HG02763 (cell line): ENCODE measurements at regions not wholly inside any gene's neighbourhood (a gene's known extent, or its start where the extent isn't known, plus 50 kb on each side); places are given as distances from the start of the nearest gene placed in this dataset.

Experiments used
- ATAC-seq: cut with Tn5 transposase; IDR thresholded peaks from one replicate; pipeline ENCODE4 v1.9.1; 2021; ENCODE audit warnings: mild to moderate bottlenecking, moderate library complexity; ENCODE audit not compliant: unreplicated experiment

DNA sequence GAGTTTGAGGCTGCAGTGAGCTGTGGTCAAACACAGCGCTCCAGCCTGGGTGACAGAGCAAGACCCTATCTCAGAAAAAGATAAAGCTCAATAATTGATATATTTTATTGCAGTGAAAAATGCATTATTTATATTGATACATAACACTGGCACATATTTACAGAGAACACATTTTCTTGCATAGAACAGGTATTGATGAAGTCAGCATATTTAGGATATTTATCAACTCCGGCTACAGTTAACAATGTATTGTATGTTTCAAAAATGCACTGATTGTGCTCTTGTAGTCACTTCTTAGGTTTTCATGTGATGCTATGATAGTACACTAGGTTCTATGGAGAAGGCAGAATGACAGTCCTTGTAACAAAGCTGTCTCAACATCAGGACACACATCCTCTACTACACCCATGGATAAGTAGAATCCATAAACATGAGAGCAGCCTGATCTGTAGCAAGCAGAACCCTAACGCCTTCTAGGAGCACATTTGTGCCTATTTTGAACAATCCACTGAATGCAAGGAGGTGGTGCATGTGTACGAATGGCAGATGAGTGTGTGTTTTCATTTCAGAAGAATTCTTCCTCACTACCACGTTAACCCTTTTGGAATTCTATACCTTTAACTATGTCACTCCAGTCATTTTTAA is 586.1 kb upstream of the CELF2 start:
- no peak for ATAC-seq

DNA sequence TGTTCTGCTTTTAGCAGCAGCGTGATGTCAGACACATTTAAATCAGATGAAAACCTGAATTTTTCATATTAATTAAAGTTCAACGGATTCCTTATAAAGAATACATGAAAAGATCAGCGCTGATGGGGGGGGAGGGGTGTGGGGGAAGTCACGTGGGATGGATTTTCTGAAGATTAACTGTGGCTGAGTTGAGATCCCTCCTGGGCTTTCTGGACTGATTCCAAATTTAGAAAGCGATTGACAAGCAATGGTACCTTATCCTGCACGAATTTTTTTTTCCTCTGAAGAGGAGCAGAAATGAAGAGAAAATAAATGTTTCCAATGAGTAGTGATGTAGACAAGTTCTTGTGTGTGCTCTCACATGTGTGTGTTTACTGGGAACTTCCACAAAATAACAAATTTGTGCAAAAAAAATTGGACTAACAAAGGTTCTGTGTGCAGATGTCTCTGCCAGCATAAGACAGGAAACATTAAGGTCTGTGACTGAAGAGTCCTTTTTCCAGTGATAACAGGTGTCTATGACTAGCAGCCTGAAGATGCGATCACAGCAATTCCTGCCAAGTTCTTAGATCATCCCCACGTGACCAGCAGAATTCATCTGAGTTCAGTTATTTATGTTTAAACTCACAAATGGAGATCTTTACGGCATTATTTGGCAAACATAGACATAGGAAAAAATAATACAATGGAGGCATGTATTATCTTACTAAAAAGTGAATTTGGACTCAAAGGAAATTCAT is 585.2 kb upstream of the CELF2 start:
- ATAC-seq, result no peak

- ATAC-seq, result no peak
These were observed 583.4 kb upstream of the CELF2 start for GRCh38 chr10:10434312-10434711.

GRCh38 chr10:10437886-10438285 is 579.8 kb upstream of the CELF2 start:
- ATAC-seq, result no peak

DNA sequence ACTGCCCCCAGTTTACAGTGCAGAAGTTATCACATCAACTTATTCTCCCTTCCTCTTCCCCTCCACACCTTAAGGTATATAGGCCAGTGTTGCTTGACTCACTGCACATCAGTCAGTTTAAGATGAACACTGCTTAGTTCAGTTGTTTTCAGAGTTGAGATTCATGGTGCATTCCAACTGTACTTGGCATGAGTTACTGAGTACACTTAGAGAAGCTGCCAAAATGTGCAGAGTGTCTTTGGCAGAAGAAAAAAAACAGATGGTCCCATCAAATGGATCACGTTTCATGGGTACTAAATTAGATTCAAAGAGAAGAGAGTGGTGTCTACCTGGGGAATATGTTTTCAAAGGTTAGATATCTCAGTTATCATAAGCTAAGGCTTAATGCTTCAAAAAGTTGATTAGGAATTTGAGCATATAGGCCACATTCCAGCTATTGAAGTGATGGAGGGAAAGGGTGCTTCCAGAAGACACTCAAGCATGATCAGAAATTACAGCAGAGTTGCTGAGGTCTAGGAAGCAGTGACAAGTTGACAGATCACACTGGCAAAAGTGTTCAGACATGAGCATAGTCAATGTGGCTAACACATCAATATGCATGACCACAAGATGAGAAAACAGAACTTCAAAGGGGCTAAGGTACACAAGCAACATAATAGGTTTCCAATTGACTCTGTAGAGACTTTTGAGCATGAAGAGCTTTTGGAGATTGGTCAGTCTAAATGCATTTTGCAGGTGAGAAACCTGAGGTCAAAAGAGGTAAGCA is 579.2 kb upstream of the CELF2 start:
- no peak for ATAC-seq

GRCh38 chr10:10456856-10457255 is 560.8 kb upstream of the CELF2 start:
- no peak for ATAC-seq

- no peak for ATAC-seq
These were observed 557.2 kb upstream of the CELF2 start for GRCh38 chr10:10460451-10460850.

- no peak for ATAC-seq
These were observed 555.3 kb upstream of the CELF2 start for GRCh38 chr10:10462151-10462941.

DNA sequence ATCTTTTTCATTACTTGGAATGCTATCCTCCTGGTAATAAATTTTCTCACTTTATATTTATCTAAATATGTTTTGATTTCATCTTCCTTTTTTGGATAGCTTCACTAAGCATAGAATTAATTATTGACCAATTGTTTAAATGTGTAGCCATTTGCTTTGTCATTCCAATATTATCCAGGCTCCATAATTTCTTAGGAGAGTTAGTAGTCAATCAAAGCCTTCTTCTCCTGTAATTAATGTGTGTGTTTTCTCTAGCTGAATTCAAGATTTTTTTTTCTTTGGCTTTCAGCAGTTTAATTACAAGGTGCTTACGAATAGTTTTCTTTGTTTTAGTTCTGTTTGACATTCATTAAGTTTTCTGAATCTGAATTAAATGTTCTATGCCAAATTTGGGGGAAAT is 545.9 kb upstream of the CELF2 start:
- ATAC-seq, result no peak

- ATAC-seq, result no peak
These were observed 541.9 kb upstream of the CELF2 start for GRCh38 chr10:10475812-10476211.

DNA sequence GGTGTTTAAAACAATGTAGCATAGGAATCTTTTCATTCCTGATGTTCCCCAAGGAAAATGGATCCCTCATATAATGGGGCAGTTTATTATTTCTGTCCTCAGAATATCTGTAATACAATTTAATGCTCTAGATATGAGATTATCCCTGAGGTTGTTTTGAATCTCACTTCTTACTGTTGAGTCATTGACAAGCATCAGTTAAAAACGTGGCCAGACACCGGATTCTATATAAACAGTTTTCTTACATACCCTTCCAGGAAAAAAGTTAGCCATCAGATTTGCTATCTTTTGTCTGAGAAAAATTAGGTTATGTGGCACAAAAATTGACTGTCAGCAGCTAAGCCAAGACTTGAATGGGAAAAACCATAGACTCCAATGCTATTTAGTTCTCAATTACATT is 539.8 kb upstream of the CELF2 start:
- ATAC-seq, result no peak

DNA sequence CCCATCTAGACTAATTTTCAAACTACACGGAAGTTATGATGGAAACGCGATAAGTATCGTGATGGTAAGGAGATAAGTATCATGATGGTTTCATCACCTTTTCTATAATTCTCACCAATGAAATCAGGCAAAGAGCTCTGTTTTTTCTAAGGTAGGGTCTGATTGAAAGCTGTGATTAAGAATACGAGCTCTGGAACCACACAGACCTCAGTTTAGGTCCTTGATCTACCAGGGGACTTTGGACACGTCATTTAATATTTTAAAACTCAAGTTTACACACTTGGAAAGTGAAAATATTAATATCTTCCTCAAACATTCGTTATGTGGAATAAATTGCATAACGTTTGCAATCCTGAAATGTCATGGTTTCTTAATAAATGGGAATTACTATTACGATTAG is 538.2 kb upstream of the CELF2 start:
- no peak for ATAC-seq

- ATAC-seq, result no peak
These were observed 535.1 kb upstream of the CELF2 start for GRCh38 chr10:10482613-10483012.

DNA sequence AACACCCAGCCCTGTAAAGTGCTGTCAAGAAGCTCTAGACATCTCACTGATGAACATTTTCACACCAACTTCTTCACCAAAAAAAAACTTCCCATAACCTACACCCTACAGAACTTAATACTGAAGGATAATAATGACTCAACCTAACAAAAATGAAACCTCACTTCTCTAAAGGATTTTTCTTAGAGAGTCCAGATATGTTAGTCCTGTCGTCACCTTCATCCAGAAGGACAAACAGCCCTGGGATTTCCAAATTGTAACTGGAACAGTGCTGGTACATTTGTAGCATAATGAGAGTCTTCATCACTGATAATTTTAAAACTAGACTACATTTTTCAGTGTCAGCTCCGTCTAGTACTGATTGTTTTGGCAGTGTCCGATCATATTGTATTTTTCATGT is 528.6 kb upstream of the CELF2 start:
- no peak for ATAC-seq

DNA sequence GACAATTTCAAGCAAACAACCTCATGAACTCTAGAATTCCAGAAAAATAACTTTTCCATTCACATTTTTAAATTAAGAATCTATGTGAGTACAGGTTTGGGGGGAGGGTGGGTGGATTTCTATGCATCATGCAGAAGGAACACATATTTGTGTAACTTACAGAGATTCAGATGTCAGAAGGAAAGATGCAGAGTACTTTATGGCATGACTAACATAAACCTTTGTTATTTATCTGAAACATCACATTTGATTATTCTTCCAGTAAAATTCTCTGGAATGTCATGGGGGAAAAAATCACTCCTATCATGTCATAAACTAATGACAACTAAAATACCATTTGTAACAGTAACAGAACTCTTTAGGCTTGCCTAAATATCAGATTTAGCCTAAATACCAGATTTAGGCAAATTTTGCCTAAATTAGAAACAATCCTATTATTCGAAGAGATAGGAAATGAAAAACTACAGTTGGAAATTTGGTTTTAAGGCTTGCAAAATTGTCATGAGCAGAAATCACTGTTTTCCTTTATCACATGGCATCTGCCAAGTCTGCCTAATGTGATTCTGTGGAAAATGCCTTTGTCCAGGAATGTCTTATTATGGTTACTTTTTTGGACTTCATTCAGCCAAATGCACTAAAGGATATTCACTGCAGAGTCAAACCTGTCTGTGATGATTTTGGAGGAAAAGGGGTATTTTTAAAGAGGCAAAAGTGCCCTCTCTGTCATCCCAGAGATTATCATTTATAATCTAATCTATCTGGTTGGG is 527.7 kb upstream of the CELF2 start:
- ATAC-seq, result no peak

DNA sequence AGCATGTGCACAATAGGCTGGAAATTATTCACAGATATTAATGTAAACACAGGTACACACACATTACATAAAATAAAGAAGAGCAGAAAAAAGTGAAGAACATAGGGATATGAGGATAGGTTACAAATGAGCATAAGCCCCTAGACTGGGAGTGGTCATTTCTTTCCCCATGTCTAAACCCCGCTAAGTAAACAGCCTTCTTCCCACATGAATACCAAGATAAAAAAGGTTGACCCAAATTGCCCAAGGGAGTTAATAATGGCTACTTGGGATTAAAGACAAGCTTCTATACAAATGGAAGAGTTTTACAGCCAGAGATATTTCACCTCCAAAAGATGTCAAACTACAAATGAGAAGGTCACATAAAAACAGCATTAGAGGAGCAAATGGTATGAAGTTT is 527.1 kb upstream of the CELF2 start:
- ATAC-seq, result no peak

- ATAC-seq, result no peak
These were observed 525.3 kb upstream of the CELF2 start for GRCh38 chr10:10492420-10492819.

GRCh38 chr10:10493833-10494232 is 523.8 kb upstream of the CELF2 start:
- ATAC-seq, result no peak

GRCh38 chr10:10497245-10497644 is 520.4 kb upstream of the CELF2 start:
- ATAC-seq, result no peak

DNA sequence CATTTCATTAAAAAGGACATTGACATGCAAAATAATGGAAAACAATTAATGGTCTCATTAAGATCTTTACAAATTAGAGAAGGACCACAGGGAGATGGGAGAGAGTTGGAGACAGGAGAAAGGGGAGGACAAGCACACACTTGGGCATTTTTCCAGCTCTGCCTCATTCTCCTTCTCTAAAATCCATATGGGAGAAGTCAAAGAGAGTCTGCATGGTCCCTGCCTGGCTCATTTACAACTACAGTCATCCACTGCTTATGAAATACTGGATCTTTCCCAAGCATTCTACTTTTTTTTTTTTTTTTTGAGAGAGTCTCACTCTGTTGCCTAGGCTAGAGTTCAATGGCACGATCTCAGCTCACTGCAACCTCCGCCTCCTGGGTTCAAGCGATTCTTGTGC is 518.9 kb upstream of the CELF2 start:
- ATAC-seq, result no peak

GRCh38 chr10:10499839-10500238 is 517.8 kb upstream of the CELF2 start:
- no peak for ATAC-seq
